ENCODE measurements at regions not wholly inside any gene's neighbourhood (a gene's known extent, or its start where the extent isn't known, plus 50 kb on each side); places are given as distances from the start of the nearest gene placed in this dataset.

- no peak overlapping the region for H3K27ac Mint-ChIP-seq
- no peak overlapping the region for H4K8ac ChIP-seq (replicated peaks; ENCODE audit: insufficient read length, low read depth, low read length)
- H2BK12ac ChIP-seq (ENCODE audit: insufficient read length, low read depth, low read length) = no peak overlapping the region
- no peaks in the 10 kb centered on the region for H3K4me1 ChIP-seq (ENCODE audit: insufficient read depth, low read length)
- H3K9ac ChIP-seq (ENCODE audit: extremely low read depth, insufficient read length, low read length) = no peak overlapping the region
- no peak overlapping the region for H3K4ac ChIP-seq (ENCODE audit: low read depth, low read length)
- no peak overlapping the region for H3T11ph ChIP-seq (ENCODE audit: low read length)
- no peak overlapping the region for H3K18ac ChIP-seq (ENCODE audit: insufficient read length, low read depth, low read length)
- H3K79me2 ChIP-seq (ENCODE audit: insufficient read depth, low read length) = no peaks in the 10 kb centered on the region
- H3K27me3 ChIP-seq (ENCODE audit: insufficient read depth, low read length) = no peaks in the 10 kb centered on the region
- no peaks in the 10 kb centered on the region for H3K4me1 Mint-ChIP-seq
- no peak overlapping the region for H2AFZ ChIP-seq (ENCODE audit: low read length)
- no peaks in the 10 kb centered on the region for H3K23me2 ChIP-seq (ENCODE audit: insufficient read length, low read depth, low read length, poor library complexity, severe bottlenecking)
- no peak overlapping the region for H3K23ac ChIP-seq (ENCODE audit: insufficient read length, low read depth, low read length)
- H4K20me1 ChIP-seq (ENCODE audit: control insufficient read depth, insufficient read depth, insufficient read length) = no peaks in the 10 kb centered on the region
- no peak for DNase-seq
- no peak overlapping the region for H4K91ac ChIP-seq (ENCODE audit: insufficient read length, low read depth, low read length)
- H3K27me3 Mint-ChIP-seq (ENCODE audit: low read depth) = peaks cover 1% of the 10 kb centered on the region; the same call in 1 of the 2 replicates
- H3K79me1 ChIP-seq (ENCODE audit: insufficient read depth, low read depth, low read length, poor library complexity, severe bottlenecking) = no peaks in the 10 kb centered on the region
- H3K9me3 Mint-ChIP-seq = peaks cover 0 to 2% of the 10 kb centered on the region in 2 experiments; a peak in 2 of 5 replicates
- H3K56ac ChIP-seq (ENCODE audit: insufficient read length, low read depth, low read length) = no peak overlapping the region
- H3K4me2 ChIP-seq (ENCODE audit: insufficient read depth, insufficient read length, low read length) = no peak overlapping the region
- no peak overlapping the region for H2BK120ac ChIP-seq (ENCODE audit: low read depth, low read length, poor library complexity, severe bottlenecking)
- no peaks in the 10 kb centered on the region for H3K9me3 ChIP-seq (ENCODE audit: control insufficient read depth, low read depth, low read length)
- no peak overlapping the region for H2BK20ac ChIP-seq (ENCODE audit: low read depth, low read length, poor library complexity, severe bottlenecking)
- TF ChIP-seq CTCF (conservative IDR thresholded peaks at IDR 0.05) = no peak
- H3K14ac ChIP-seq (ENCODE audit: insufficient read depth, low read length) = no peak overlapping the region
- no peak overlapping the region for H2AK5ac ChIP-seq (ENCODE audit: insufficient read length, low read length)
- no peak overlapping the region for H3K4me3 Mint-ChIP-seq
- no CpG with 5 or more reads among the region's 3 CpGs for WGBS (ENCODE audit: extremely low coverage, insufficient read length, low lambda C conversion rate)
- H2BK5ac ChIP-seq (ENCODE audit: insufficient read length, low read length) = no peak overlapping the region
- H2BK15ac ChIP-seq (ENCODE audit: low read depth, low read length) = no peak overlapping the region
- H3K36me3 Mint-ChIP-seq (ENCODE audit: insufficient read depth in 1 of 3, low read depth in 3 of 3) = no peaks in the 10 kb centered on the region
- no peak overlapping the region for H4K5ac ChIP-seq (ENCODE audit: insufficient read length, low read depth, low read length)
- no peak overlapping the region for H3K27ac ChIP-seq (ENCODE audit: insufficient read length, low read depth, low read length)
Observed at GRCh38 chr2:220555961-220556630, 928.7 kb downstream of the SLC4A3 start.
